ENCODE measurements at regions not wholly inside any gene's neighbourhood (a gene's known extent, or its start where the extent isn't known, plus 50 kb on each side); places are given as distances from the start of the nearest gene placed in this dataset.
A peak's percentile ranks its signal among the peaks of the same experiment; 100 is the strongest.

DNA sequence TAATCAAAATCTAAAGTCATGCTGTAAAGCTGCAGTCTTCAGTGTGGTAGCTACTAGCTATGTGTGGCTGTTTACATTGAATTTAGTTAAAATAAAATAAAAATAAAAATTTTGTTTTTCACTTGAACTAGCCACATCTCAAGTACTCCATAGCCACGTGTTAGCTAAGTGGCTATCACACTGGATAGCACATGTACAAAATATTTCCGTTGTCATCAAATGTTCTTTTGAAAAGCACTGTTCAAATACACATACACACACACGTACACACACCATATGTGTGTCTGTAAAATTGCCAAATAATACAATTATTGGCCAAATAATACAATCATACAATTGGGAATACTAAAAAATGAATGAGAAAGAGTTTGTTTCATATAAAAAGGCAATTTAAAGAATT, 778.2 kb upstream of the FLRT2 start:
- Histone ChIP-seq H3K9me3 (ENCODE audit: low read depth) (no peaks in the 10 kb centered on the region), H3K4me3 (no peak overlapping the region), H4K20me1 (ENCODE audit: insufficient read depth, poor library complexity, severe bottlenecking) (no peaks in the 10 kb centered on the region), H3K4me2 (peak overlapping the region; percentile 75), H3K9me2 (replicated peaks; ENCODE audit: insufficient read depth) (no peaks in the 10 kb centered on the region), H3K27ac (peak overlapping the region; percentile 65), H2AFZ (peak overlapping the region; percentile 14), H3K36me3 (replicated peaks; ENCODE audit: insufficient read depth, low read depth) (no peaks in the 10 kb centered on the region), H3K27me3 (no peaks in the 10 kb centered on the region), H3K4me1 (ENCODE audit: insufficient read depth) (peaks cover 12% of the 10 kb centered on the region), H3K79me2 (no peaks in the 10 kb centered on the region)
- TF ChIP-seq EZH2phosphoT487 (IDR thresholded peaks at IDR 0.05; ENCODE audit: low read depth, severe bottlenecking, unreplicated experiment), result no peak
- no peak for TF ChIP-seq CTCF (IDR thresholded peaks at IDR 0.05; ENCODE audit: poor library complexity)
- no peak for TF ChIP-seq EZH2 (IDR thresholded peaks at IDR 0.05; ENCODE audit: borderline replicate concordance)
- WGBS (ENCODE audit: low lambda C conversion rate, missing lambda C conversion rate), result 68% methylated on average over 3 of the region's 3 CpGs
- no peak for DNase-seq (ENCODE audit: low spot score)

- no peaks in the 10 kb centered on the region for H3K36me3 ChIP-seq (replicated peaks; ENCODE audit: insufficient read depth, low read depth)
- H3K27ac ChIP-seq, result no peak overlapping the region
- no peak overlapping the region for H2AFZ ChIP-seq
- no peaks in the 10 kb centered on the region for H3K79me2 ChIP-seq
- no peak for DNase-seq (ENCODE audit: low spot score)
- 75% methylated on average over 5 of the region's 5 CpGs for WGBS (ENCODE audit: low lambda C conversion rate, missing lambda C conversion rate)
- H3K4me3 ChIP-seq, result no peak overlapping the region
- no peaks in the 10 kb centered on the region for H3K9me3 ChIP-seq (ENCODE audit: low read depth)
- H3K27me3 ChIP-seq, result no peaks in the 10 kb centered on the region
- TF ChIP-seq EZH2 (IDR thresholded peaks at IDR 0.05; ENCODE audit: borderline replicate concordance) (no peak), CTCF (IDR thresholded peaks at IDR 0.05; ENCODE audit: poor library complexity) (no peak), EZH2phosphoT487 (IDR thresholded peaks at IDR 0.05; ENCODE audit: low read depth, severe bottlenecking, unreplicated experiment) (no peak)
- H4K20me1 ChIP-seq (ENCODE audit: insufficient read depth, poor library complexity, severe bottlenecking), result no peaks in the 10 kb centered on the region
- no peaks in the 10 kb centered on the region for H3K9me2 ChIP-seq (replicated peaks; ENCODE audit: insufficient read depth)
- no peak overlapping the region for H3K4me2 ChIP-seq
- no peaks in the 10 kb centered on the region for H3K4me1 ChIP-seq (ENCODE audit: insufficient read depth)
These were observed 769.3 kb upstream of the FLRT2 start for GRCh38 chr14:84760489-84761126.

DNA sequence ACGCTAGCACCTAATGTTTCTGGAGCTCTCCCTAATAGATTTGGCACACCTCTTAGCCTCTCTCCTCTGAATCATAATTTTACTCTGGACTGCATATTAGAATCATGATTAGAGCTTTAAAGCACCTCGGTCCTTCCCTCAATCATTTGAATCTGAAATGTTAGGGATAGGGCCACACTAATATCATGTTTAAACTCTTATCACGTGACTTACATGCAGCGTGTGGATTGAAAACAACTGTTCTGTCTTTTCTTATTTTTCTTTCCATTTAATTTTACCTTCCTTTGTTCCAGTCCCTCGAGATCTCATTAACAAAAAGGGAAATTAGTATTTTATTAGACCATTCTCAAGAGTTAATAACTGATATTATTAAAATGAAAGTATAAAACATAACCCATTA, 762.5 kb upstream of the FLRT2 start:
- H3K4me1 ChIP-seq (ENCODE audit: insufficient read depth), result no peaks in the 10 kb centered on the region
- no peak for DNase-seq (ENCODE audit: low spot score)
- WGBS (ENCODE audit: low lambda C conversion rate, missing lambda C conversion rate), result 93% methylated on average over 5 of the region's 5 CpGs
- TF ChIP-seq EZH2phosphoT487 (IDR thresholded peaks at IDR 0.05; ENCODE audit: low read depth, severe bottlenecking, unreplicated experiment) (no peak), EZH2 (IDR thresholded peaks at IDR 0.05; ENCODE audit: borderline replicate concordance) (no peak)
- H2AFZ ChIP-seq, result no peak overlapping the region
- no peak overlapping the region for H3K27ac ChIP-seq
- H3K4me3 ChIP-seq, result no peak overlapping the region
- no peaks in the 10 kb centered on the region for H3K9me2 ChIP-seq (replicated peaks; ENCODE audit: insufficient read depth)
- H3K36me3 ChIP-seq (replicated peaks; ENCODE audit: insufficient read depth, low read depth), result no peaks in the 10 kb centered on the region
- no peaks in the 10 kb centered on the region for H4K20me1 ChIP-seq (ENCODE audit: insufficient read depth, poor library complexity, severe bottlenecking)
- H3K79me2 ChIP-seq, result no peaks in the 10 kb centered on the region
- no peak overlapping the region for H3K4me2 ChIP-seq
- H3K9me3 ChIP-seq (ENCODE audit: low read depth), result no peaks in the 10 kb centered on the region
- no peaks in the 10 kb centered on the region for H3K27me3 ChIP-seq

DNA sequence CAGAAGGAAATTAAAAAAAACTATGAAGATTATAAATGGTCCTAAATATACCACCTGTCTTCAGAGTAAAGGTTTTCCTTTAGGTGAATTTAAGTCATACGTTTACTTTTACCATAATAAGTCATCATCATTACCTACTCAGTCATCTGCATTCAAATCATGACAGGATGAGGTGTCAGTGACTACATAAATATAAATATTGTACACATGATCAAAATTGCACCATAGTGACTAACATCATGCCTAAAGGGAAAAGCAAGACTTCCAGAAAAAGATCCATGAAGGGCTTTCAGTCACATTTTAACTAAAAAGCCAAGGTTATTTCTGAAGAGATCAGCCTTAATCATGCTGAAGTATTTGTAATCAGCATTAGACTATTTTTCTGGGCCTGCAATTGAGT, 759.9 kb upstream of the FLRT2 start:
- Histone ChIP-seq H3K4me2 (no peak overlapping the region), H3K36me3 (replicated peaks; ENCODE audit: insufficient read depth, low read depth) (no peaks in the 10 kb centered on the region), H3K4me1 (ENCODE audit: insufficient read depth) (no peaks in the 10 kb centered on the region), H3K9me3 (ENCODE audit: low read depth) (no peaks in the 10 kb centered on the region), H3K27ac (no peak overlapping the region), H2AFZ (no peak overlapping the region), H3K27me3 (no peaks in the 10 kb centered on the region), H3K79me2 (no peaks in the 10 kb centered on the region), H3K4me3 (no peak overlapping the region), H4K20me1 (ENCODE audit: insufficient read depth, poor library complexity, severe bottlenecking) (no peaks in the 10 kb centered on the region), H3K9me2 (replicated peaks; ENCODE audit: insufficient read depth) (no peaks in the 10 kb centered on the region)
- TF ChIP-seq EZH2phosphoT487 (IDR thresholded peaks at IDR 0.05; ENCODE audit: low read depth, severe bottlenecking, unreplicated experiment), result no peak
- no peak for TF ChIP-seq EZH2 (IDR thresholded peaks at IDR 0.05; ENCODE audit: borderline replicate concordance)
- TF ChIP-seq CTCF (IDR thresholded peaks at IDR 0.05; ENCODE audit: poor library complexity), result no peak
- WGBS (ENCODE audit: low lambda C conversion rate, missing lambda C conversion rate), result 81% methylated on average over 1 of the region's 1 CpG
- DNase-seq (ENCODE audit: low spot score), result no peak
